ENCODE measurements at regions not wholly inside any gene's neighbourhood (a gene's known extent, or its start where the extent isn't known, plus 50 kb on each side); places are given as distances from the start of the nearest gene placed in this dataset.

GRCh38 chr6:7033202-7033601 lies 74.6 kb upstream of the RREB1 start:
- H3K4me1 ChIP-seq (ENCODE audit: low read depth), result no peaks in the 10 kb centered on the region
- H3K4me3 ChIP-seq, result no peak overlapping the region
- no peaks in the 10 kb centered on the region for H3K9me3 ChIP-seq
- ATAC-seq, result no peak
- no peak for TF ChIP-seq CTCF (IDR thresholded peaks at IDR 0.05)
- DNase-seq, result no peak
- no peaks in the 10 kb centered on the region for H3K36me3 ChIP-seq (ENCODE audit: low read depth)
- intact Hi-C loops (cut with DNase I, micrococcal nuclease), result no loop called here

GRCh38 chr6:7034055-7034454 lies 73.7 kb upstream of the RREB1 start:
- ATAC-seq (no peak), DNase-seq (no peak)
- Histone ChIP-seq H3K36me3 (ENCODE audit: low read depth) (no peaks in the 10 kb centered on the region), H3K4me1 (ENCODE audit: low read depth) (no peaks in the 10 kb centered on the region), H3K9me3 (no peaks in the 10 kb centered on the region), H3K4me3 (no peak overlapping the region)
- no peak for TF ChIP-seq CTCF (IDR thresholded peaks at IDR 0.05)
- intact Hi-C loops (cut with DNase I, micrococcal nuclease), result no loop called here

GRCh38 chr6:7035837-7036249 lies 71.9 kb upstream of the RREB1 start:
- intact Hi-C loops (cut with DNase I, micrococcal nuclease), result no loop called here
- ATAC-seq (peak; percentile 47), DNase-seq (no peak)
- Histone ChIP-seq H3K36me3 (ENCODE audit: low read depth) (no peaks in the 10 kb centered on the region), H3K4me3 (no peak overlapping the region), H3K4me1 (ENCODE audit: low read depth) (no peaks in the 10 kb centered on the region), H3K9me3 (no peaks in the 10 kb centered on the region)
- no peak for TF ChIP-seq CTCF (IDR thresholded peaks at IDR 0.05)

- no peaks in the 10 kb centered on the region for H3K9me3 ChIP-seq
- DNase-seq (no peak), ATAC-seq (no peak)
- H3K4me1 ChIP-seq (ENCODE audit: low read depth), result peaks cover 7% of the 10 kb centered on the region
- TF ChIP-seq CTCF (IDR thresholded peaks at IDR 0.05), result no peak
- no peak overlapping the region for H3K4me3 ChIP-seq
- no peaks in the 10 kb centered on the region for H3K36me3 ChIP-seq (ENCODE audit: low read depth)
- intact Hi-C loops (cut with DNase I, micrococcal nuclease), result no loop called here
Observed at GRCh38 chr6:7041511-7042026, 66.2 kb upstream of the RREB1 start.

DNA sequence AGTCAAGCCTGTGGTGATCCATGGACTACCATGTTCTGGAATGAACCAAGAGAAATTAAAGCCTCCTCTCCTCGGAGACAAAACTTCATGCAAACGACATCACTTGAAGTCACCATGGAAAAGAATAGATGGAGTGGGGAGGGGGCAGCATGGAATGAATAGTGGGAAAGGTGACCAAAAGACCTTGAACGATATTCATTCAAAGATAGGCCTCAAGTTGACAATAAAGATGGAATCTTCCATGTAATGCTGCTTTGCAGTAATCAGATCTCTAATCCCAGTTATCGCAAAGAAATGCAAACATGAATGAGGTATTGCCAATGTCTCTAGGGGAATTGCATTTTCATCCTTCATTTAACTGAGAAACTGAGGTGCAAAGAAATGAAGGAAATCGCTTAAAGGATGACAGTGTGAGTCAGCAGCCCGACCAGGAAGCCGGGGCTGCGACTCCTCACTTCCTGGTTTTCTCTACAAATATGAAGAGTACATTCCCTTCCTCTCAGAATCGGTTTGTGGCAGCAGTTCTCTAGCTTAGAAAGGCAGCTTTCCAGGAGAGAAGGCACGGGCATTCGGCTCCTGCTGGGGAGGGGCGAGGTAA lies 65.6 kb upstream of the RREB1 start:
- intact Hi-C loops (cut with DNase I, micrococcal nuclease), result no loop called here
- DNase-seq (peak; percentile 51 to 67 (median 54)), ATAC-seq (peak; percentile 90)
- Histone ChIP-seq H3K36me3 (ENCODE audit: low read depth) (no peaks in the 10 kb centered on the region), H3K4me3 (no peak overlapping the region), H3K4me1 (ENCODE audit: low read depth) (peaks cover 7% of the 10 kb centered on the region), H3K9me3 (no peaks in the 10 kb centered on the region)
- no peak for TF ChIP-seq CTCF (IDR thresholded peaks at IDR 0.05)
